CD4-positive, alpha-beta T cell treated with Interleukin-2 at 100 ng/mL for 4 hours (primary cell): ENCODE measurements at regions not wholly inside any gene's neighbourhood (a gene's known extent, or its start where the extent isn't known, plus 50 kb on each side); places are given as distances from the start of the nearest gene placed in this dataset.

Source experiments
- DNase-seq: peaks from one replicate; pipeline ENCODE4 v3.0.0-alpha.2; 2020; ENCODE audit warnings: low spot score

GRCh38 chr18:73099759-73100158, 232.0 kb upstream of the NETO1 start:
- no peak for DNase-seq

- DNase-seq = no peak
Measured at GRCh38 chr18:73093687-73094250, 226.0 kb upstream of the NETO1 start.

DNA sequence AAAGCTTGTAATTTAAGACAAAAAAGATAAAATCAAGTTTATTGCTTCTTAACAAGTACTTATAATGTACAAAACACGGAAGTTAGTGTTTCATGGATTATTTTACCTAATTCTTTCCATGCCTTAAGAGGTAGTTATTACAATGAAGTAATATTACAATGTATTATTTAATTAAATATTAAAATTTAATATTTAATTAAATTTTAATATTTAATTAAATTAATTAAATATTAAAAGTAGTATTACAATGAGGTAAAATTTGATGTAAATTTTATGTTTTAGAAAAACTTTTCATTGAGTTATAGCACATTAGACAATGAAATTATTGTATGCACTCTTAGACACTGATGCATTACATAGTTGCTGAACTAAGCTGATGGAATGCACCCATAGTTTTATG, 220.7 kb upstream of the NETO1 start:
- no peak for DNase-seq

DNA sequence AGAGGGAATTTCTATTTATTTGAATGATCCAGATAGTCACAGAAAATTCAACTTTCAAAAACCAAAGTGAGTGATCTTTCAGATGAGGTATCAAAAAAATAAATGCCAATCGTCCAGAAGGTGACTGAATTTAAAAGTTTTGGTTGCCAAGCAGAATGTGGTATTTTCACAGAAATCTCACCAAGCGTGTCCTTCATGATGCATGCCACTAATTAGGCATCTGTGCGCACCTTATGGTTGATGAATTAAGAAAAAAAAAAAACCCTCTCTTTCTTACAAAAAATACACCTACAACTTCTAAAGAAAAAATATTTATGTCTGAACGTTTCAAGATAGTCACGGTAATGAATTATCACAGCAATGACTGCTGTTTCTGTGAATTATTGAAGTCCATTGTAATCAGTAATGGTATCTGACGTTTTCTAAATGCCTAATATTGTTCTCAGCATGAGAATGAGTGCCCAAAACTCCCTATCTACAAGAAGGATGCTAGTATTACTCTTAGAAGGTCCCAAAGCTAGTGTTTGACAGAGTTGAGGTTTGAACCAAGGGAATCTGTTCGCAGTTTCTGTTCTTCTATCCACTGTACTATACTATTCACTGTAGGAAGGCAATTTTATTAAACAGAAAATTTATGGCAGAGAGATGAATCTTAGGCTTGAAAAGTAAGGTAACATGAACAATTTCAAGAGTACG, 219.6 kb upstream of the NETO1 start:
- DNase-seq = no peak

DNA sequence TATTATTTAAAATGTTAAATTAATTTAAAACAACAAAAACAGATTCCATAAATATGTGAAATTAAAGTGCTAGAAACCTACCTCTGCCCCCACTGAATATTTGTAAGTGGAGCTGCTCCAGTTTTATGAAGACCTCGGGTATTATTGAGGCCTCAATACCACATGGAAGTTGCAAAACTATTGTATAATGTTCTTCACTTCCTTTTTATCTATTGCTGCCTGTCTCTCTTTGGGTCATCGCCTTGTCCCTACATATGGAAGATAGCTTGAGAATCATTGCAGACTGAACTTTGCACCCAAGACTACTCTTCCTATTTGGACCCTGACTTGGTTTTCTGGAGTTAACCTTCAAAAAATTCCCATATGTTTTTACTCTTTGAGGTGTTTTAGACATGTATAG, 212.1 kb upstream of the NETO1 start:
- DNase-seq = no peak

GRCh38 chr18:73060666-73061288, 193.0 kb upstream of the NETO1 start:
- DNase-seq = no peak

DNA sequence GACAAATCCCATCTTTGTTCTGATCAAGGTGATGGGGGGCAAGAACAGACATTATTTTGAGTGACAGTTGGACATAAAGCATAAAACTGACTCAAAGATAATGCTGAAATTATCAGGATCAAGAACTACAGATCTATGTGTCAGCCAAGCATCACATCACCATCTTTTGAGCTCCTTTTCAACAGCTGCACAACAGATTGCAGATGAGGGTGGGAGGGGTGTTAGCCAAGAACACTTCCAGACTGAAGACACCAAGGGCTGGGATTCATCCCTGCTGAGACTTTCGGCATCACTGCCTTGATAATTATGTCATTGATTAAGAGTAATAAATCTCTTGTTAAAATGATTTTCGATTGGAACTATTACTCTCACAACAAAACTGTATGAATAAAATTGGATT, 191.5 kb upstream of the NETO1 start:
- DNase-seq = no peak

- no peak for DNase-seq
Measured at GRCh38 chr18:73047688-73048087, 179.9 kb upstream of the NETO1 start.

GRCh38 chr18:73045037-73045436, 177.2 kb upstream of the NETO1 start:
- DNase-seq = no peak

DNA sequence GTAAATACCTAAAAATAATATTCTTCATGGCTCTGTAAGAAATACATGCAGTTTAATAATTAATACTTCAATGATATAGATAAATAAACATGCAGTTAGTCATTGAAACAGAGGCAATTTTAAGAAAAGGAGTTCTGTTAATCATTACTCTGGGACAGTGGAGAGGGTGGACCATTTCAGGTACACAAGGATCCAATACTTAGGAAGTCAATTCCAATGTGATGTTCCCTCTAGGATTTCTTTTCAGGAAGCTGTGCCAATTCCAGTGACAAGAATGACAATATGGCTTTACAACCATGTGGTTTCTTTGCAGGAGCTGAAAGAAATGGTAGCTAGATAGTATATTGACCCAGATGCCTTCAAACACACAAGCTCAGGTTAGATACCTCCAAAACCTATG, 175.8 kb upstream of the NETO1 start:
- no peak for DNase-seq

DNA sequence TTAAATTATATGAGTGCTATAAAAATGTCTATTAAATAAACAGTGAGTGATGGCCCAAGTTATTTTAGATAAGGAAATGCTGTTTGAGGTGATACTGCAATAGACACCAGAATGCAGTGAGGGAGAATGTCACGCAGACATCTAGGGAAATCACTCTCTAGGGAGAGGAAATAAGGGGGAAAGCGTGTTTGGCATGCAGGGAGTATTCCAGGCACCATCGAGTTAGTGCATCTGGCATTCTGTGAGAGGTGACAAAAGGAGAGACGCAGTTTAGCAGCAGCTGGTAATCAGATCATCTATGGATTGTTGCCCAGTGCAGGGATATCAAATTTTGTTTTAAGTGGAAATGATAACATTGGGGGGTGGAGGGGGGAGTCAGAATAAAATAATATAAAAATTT, 175.4 kb upstream of the NETO1 start:
- no peak for DNase-seq

DNA sequence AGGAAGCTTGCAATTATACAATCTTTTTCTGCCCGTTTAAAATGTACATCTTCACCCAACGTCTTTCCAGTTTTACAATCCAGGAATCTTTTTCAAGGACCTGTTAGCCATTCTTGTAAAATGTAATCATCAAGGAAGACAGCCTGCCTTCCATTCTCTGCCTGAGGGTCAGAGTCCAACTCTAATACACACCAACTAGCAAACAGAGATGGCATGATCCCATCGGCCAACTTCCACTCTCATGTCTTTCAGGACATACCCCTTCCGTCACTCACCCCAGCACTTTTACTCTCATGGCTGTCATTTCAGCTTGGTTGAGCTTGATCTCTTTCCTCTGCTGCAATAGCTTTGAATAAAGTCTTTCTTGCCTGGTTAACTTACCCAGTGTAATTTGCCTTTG, 172.5 kb upstream of the NETO1 start:
- no peak for DNase-seq

GRCh38 chr18:73038336-73038735, 170.5 kb upstream of the NETO1 start:
- DNase-seq = no peak

GRCh38 chr18:73023975-73024374, 156.2 kb upstream of the NETO1 start:
- DNase-seq = no peak

DNA sequence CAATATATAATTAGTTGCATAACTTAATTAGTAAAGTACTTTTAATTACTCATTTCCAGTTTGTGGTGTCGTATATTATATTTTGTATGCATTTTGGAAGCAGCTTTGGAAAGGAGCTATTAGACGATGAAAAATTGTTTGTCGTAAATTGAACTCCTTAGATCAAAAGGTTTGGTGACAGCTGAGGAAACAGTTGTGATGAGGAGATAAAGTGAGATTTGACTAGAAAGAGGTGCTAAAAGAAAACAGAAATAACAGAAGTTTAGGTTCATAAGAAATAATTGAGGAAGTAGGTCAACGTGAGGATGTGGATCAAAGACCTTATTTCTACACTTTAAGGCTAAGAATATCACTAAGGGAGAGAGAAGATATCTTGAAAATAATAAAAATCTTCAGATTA, 141.9 kb upstream of the NETO1 start:
- DNase-seq = no peak

DNA sequence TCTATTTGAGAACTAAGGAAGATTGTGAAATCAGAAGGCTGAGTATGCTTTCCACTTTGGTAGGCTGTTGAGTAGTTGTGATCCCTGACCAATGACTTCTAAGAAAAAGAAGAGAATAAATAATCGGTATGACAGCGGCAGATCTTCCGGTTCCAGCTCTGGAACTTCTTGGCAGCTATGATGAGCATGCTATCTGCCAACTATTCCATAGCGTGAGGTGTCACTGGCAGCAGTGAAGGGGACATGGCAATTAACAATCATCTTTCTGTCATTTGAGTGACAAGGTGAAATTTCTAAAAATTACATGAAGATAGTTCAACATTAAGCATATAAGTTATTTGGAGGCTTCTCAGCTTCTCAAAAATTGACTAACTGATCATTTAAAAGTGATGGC, 140.1 kb upstream of the NETO1 start:
- DNase-seq = no peak

- DNase-seq = no peak
Measured at GRCh38 chr18:73007195-73007914, 139.6 kb upstream of the NETO1 start.

- DNase-seq = no peak
Measured at GRCh38 chr18:73006331-73006730, 138.5 kb upstream of the NETO1 start.

- DNase-seq = no peak
Measured at GRCh38 chr18:73004260-73004659, 136.5 kb upstream of the NETO1 start.

GRCh38 chr18:72999971-73000607, 132.3 kb upstream of the NETO1 start:
- DNase-seq = no peak

DNA sequence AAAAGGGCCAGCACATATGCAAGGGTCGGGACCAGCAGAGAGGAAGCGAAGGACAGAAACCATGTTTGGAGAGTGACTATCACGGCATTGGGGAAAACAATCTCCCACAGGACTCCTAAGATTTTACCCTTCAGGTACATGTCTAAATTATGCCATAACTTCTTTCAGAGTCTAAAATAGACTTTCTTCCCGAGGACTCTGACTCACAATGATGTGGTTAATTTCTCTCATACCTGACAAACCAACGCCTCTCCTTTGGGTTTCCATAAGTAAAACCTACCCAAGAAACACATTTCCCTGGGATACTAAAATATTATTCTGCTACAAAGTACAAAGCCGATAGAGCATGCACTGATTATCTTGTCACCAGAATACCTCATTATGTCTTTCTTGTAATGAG, 127.8 kb upstream of the NETO1 start:
- DNase-seq = no peak

DNA sequence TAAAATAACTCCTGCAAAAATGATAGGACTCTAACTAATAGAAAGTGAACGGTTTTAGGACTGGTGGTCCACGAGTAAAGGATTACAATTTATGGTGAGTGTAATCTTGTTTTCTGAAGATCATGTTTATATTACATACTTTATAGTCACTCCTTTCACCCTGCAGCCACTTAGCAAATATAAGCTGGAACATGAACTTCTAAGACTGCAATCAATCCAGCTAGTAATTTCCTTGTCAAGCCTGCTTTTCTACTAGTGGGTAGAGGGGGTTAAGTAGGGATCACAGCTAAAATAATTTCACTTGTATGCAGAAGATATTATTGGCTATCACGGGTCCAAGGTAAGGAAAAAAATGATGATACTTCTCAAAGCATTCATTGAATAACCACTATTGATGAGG, 125.5 kb upstream of the NETO1 start:
- no peak for DNase-seq

DNA sequence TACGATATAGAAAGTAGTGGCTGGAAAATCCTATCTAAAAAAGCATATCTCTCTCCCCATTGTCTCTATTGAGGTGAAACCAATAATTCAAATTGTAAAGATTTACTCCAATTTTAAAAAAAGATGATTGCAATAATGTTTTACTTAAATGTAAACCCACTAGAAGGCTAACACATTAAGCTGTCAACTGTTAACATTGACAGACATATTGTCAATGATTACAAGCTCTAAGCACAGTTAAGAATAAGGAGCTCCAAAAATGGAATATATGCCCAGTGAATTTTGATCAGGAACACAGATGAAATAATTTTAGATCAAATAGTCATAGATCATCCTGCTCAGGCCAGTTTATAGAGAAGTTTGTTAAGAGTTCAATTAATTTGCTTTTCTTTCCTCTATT, 123.6 kb upstream of the NETO1 start:
- no peak for DNase-seq
